Peyer's patch (tissue), 4 donors: ENCODE measurements at regions not wholly inside any gene's neighbourhood (a gene's known extent, or its start where the extent isn't known, plus 50 kb on each side); places are given as distances from the start of the nearest gene placed in this dataset.

Experiments
- CTCF ChIP-seq, 6 experiments: fragments of 450-650 bp in 4 of 6; fragments of 200-600 bp in 2 of 6; sonication (generic) in 1 of 6; IDR thresholded peaks; one replicate each; pipeline ENCODE4 v1.5.1; 2017 to 2019; ENCODE audit warnings: antibody characterized with exemption in 6 of 6, mild to moderate bottlenecking in 3 of 6, moderate library complexity in 1 of 6
- POLR2A ChIP-seq, 2 donors: fragments of 450-650 bp; IDR thresholded peaks; one replicate each; pipeline ENCODE4 v1.5.1; 2017; ENCODE audit warnings: antibody characterized with exemption in 2 of 2, mild to moderate bottlenecking in 2 of 2, moderate library complexity in 2 of 2

- TF ChIP-seq CTCF (IDR thresholded peaks at IDR 0.05) = no peak
- no peak for TF ChIP-seq POLR2A (IDR thresholded peaks at IDR 0.05)
Observed at GRCh38 chr5:102611312-102611711, 112.5 kb upstream of the SLCO6A1 start.
